GM12878 (cell line): ENCODE measurements at regions not wholly inside any gene's neighbourhood (a gene's known extent, or its start where the extent isn't known, plus 50 kb on each side); places are given as distances from the start of the nearest gene placed in this dataset.

Experiments
- ATAC-seq: fragments of 200-7000 bp; cut with Tn5 transposase; 3 replicates; pipeline ENCODE4 v1.9.1; 2020; ENCODE audit warnings: mild to moderate bottlenecking, moderate library complexity
- BruUV-seq: library from RNA; stranded (reverse); fragments of 400-500 nt; replicated peaks from 2 replicates; lab custom pipeline; 2021; lab: Mats Ljungman, UMichigan
- CTCF ChIA-PET: fragments of 300-600 bp; sonication (Branson Sonifier 250); formaldehyde crosslinking; extraction: SDS; loops from one replicate; lab custom pipeline; 2021; ENCODE audit warnings: inconsistent platforms; lab: Yijun Ruan, JAX
- POLR2A ChIA-PET: fragments of 350-600 bp; formaldehyde crosslinking; extraction: SDS; loops from one replicate; lab custom pipeline; 2021; ENCODE audit warnings: inconsistent platforms; lab: Charles Lee
- RAD21 ChIA-PET: fragments of 300-600 bp; sonication (Branson Sonifier 250); formaldehyde crosslinking; loops from one replicate; lab custom pipeline; 2023; ENCODE audit warnings: antibody characterized with exemption; ENCODE audit not compliant: unreplicated experiment; lab: Charles Lee
- SMC1A ChIA-PET: fragments of 300-600 bp; sonication (Branson Sonifier 250); formaldehyde crosslinking; loops from one replicate; lab custom pipeline; 2023; ENCODE audit not compliant: unreplicated experiment, uncharacterized antibody; lab: Charles Lee
- DNase-seq: peaks from one replicate; pipeline ENCODE4 v3.0.0-alpha.2; 2011; ENCODE audit warnings: low read depth, low spot score
- FAIRE-seq: peaks from 3 replicates; lab custom pipeline; 2011; peaks lifted over from hg19 to GRCh38; lab: Jason Lieb, UNC
- H2AFZ ChIP-seq: 2 replicates; pipeline ENCODE4 v1.6.0; 2011; ENCODE audit warnings: low read depth, low read length, control low read depth; ENCODE audit not compliant: control insufficient read depth
- H3K27ac ChIP-seq: 2 replicates; pipeline ENCODE4 v1.5.1; 2011; ENCODE audit warnings: control low read depth; ENCODE audit not compliant: control insufficient read depth, insufficient read depth
- H3K27me3 ChIP-seq, 2 experiments: replicated peaks in 1 of 2; 2 replicates each; pipeline versions ENCODE4 v1.6.0 to v1.6.1; 2011; ENCODE audit warnings: low read length in 1 of 2; ENCODE audit not compliant: control insufficient read depth in 2 of 2, insufficient read depth in 2 of 2
- H3K36me3 ChIP-seq, 2 experiments: 2 replicates each; pipeline ENCODE4 v1.5.1; 2011; ENCODE audit warnings: low read length in 1 of 2; ENCODE audit not compliant: control insufficient read depth in 2 of 2, insufficient read depth in 2 of 2
- H3K4me1 ChIP-seq: 2 replicates; pipeline ENCODE4 v1.6.1; 2011; ENCODE audit warnings: mild to moderate bottlenecking, low read length, moderate library complexity, mixed read lengths; ENCODE audit not compliant: control insufficient read depth, insufficient read depth
- H3K4me2 ChIP-seq: 2 replicates; pipeline ENCODE4 v1.6.0; 2011; ENCODE audit warnings: control low read depth; ENCODE audit not compliant: control insufficient read depth, insufficient read depth
- H3K4me3 ChIP-seq: fragments of 200-600 bp; sonication (generic); 2 replicates; pipeline ENCODE4 v1.5.1; 2016
- H3K79me2 ChIP-seq: 2 replicates; pipeline ENCODE4 v1.6.0; 2011; ENCODE audit warnings: low read length; ENCODE audit not compliant: control insufficient read depth, insufficient read depth
- H3K9ac ChIP-seq: 2 replicates; pipeline ENCODE4 v1.8.0; 2011; ENCODE audit warnings: low read length, control low read depth, mixed read lengths; ENCODE audit not compliant: control insufficient read depth, insufficient read depth
- H3K9me3 ChIP-seq: replicated peaks from 3 replicates; pipeline ENCODE4 v1.5.1; 2011; ENCODE audit warnings: mild to moderate bottlenecking, low read length; ENCODE audit not compliant: control insufficient read depth, insufficient read depth
- H4K20me1 ChIP-seq: 2 replicates; pipeline ENCODE4 v1.6.0; 2011; ENCODE audit not compliant: control insufficient read depth, insufficient read depth
- EGR1 ChIP-seq, 2 experiments: IDR thresholded peaks; 1 replicate in 1 of 2; 2 replicates in 1 of 2; pipeline ENCODE4 v1.6.1; 2011 to 2012; ENCODE audit warnings: low read depth in 2 of 2, low read length in 2 of 2, borderline replicate concordance in 1 of 2, mild to moderate bottlenecking in 1 of 2, moderate library complexity in 1 of 2
- EP300 ChIP-seq, 2 experiments: fragments of 150-350 bp in 1 of 2; IDR thresholded peaks; 2 replicates each; pipeline ENCODE4 v1.6.1; 2011 to 2012; ENCODE audit warnings: low read depth in 2 of 2, low read length in 2 of 2, borderline replicate concordance in 1 of 2, improper control_type of control experiment in 1 of 2, inconsistent platforms in 1 of 2; ENCODE audit not compliant: control insufficient read depth in 1 of 2
- FOXM1 ChIP-seq: IDR thresholded peaks from 2 replicates; pipeline ENCODE4 v1.6.1; 2012; ENCODE audit warnings: low read depth, mild to moderate bottlenecking, inconsistent platforms, low read length, moderate library complexity
- NFIC ChIP-seq: IDR thresholded peaks from 2 replicates; pipeline ENCODE4 v1.6.1; 2012; ENCODE audit warnings: low read depth, mild to moderate bottlenecking, inconsistent platforms, low read length, moderate library complexity
- NFYB ChIP-seq: IDR thresholded peaks from 2 replicates; pipeline ENCODE4 v1.6.1; 2011; ENCODE audit warnings: low read depth, mild to moderate bottlenecking, low read length, improper control_type of control experiment, moderate library complexity; ENCODE audit not compliant: insufficient read depth
- PAX8 ChIP-seq: fragments of 450-650 bp; IDR thresholded peaks from 2 replicates; pipeline ENCODE4 v1.6.1; 2017; ENCODE audit warnings: mild to moderate bottlenecking, moderate library complexity
- POLR2AphosphoS2 ChIP-seq: IDR thresholded peaks from 2 replicates; pipeline ENCODE4 v1.6.1; 2011; ENCODE audit warnings: low read depth, mild to moderate bottlenecking, low read length, improper control_type of control experiment, moderate library complexity
- RUNX3 ChIP-seq: IDR thresholded peaks from 2 replicates; pipeline ENCODE4 v1.6.1; 2012; ENCODE audit warnings: low read length, inconsistent platforms
- YY1 ChIP-seq: IDR thresholded peaks from 2 replicates; pipeline ENCODE4 v1.6.1; 2011; ENCODE audit warnings: low read depth, mild to moderate bottlenecking, low read length
- ZBED1 ChIP-seq: IDR thresholded peaks from 2 replicates; pipeline ENCODE4 v1.6.1; 2016; ENCODE audit warnings: borderline replicate concordance
- ZZZ3 ChIP-seq: IDR thresholded peaks from 2 replicates; pipeline ENCODE4 v1.6.1; 2011; ENCODE audit warnings: low read depth; ENCODE audit not compliant: control insufficient read depth, insufficient read length
- WGBS: methylation state at CpG from one replicate; pipeline ENCODE4 v1.1.6; 2016; ENCODE audit warnings: low lambda C conversion rate; ENCODE audit not compliant: insufficient replicate concordance, insufficient coverage; ENCODE audit errors: missing lambda C conversion rate; 5-methylcytosine and 5-hydroxymethylcytosine counted together
- in situ Hi-C: fragments of 300-500 bp; cut with MboI; formaldehyde crosslinking; loops from 9 replicates; pipeline ENCODE4 v1.14.3; 2018; ENCODE audit warnings: mixed read lengths
- intact Hi-C: fragments of 100-400 bp; cut with micrococcal nuclease; formaldehyde crosslinking; loops from one replicate; pipeline ENCODE4 v1.14.2; 2022; ENCODE audit not compliant: unreplicated experiment

DNA sequence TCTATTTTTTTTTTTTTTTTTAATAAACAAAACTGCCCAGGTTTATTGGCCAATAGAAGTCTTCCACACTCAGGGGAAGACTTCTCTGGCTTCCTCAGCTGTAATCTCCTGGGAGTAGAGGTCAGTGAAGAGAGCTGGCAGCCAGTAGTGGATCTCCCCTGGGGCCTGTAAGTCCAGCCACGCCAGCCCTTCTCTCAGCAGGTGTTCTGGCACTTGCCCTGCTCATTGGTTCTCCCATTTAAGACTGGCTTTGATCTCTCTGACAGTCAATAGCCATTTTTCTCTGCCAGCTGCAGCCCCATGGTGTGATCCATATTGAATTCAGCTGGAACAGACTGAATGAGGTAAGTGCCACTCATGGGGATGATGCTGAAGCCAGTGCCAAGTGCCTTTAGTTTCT is 170.6 kb upstream of the SPHKAP start:
- ChIA-PET SMC1A (interaction anchor here (0.7 kb wide), 1 partner anchor 95 kb away, joined by 3 read pairs; no protein-coding TSS in a partner anchor), CTCF (no interaction called here), POLR2A (no interaction called here), RAD21 (no interaction called here)
- intact Hi-C loops: no loop called here
- Histone ChIP-seq H3K9me3 (no peaks in the 10 kb centered on the region), H3K27me3 (no peaks in the 10 kb centered on the region), H3K4me1 (no peaks in the 10 kb centered on the region), H3K4me3 (no peak overlapping the region), H3K79me2 (no peaks in the 10 kb centered on the region), H4K20me1 (no peaks in the 10 kb centered on the region), H3K4me2 (no peak overlapping the region), H3K27ac (no peak overlapping the region), H3K36me3 (no peaks in the 10 kb centered on the region), H2AFZ (no peak overlapping the region), H3K9ac (no peak overlapping the region)
- ATAC-seq: no peak
- 0% methylated on average over 1 of the region's 1 CpG for WGBS
- BruUV-seq: no TSS peak
- DNase-seq: no peak
- in situ Hi-C loops: no loop called here
- TF ChIP-seq PAX8 (no peak), NFYB (no peak), FOXM1 (no peak), RUNX3 (no peak), EGR1 (IDR thresholded peaks at IDR 0.05; ENCODE audit: borderline replicate concordance in 1 of 2, low read depth in 2 of 2, low read length in 2 of 2) (no peak), NFIC (no peak), YY1 (no peak), ZBED1 (no peak)
- FAIRE-seq: no peak

DNA sequence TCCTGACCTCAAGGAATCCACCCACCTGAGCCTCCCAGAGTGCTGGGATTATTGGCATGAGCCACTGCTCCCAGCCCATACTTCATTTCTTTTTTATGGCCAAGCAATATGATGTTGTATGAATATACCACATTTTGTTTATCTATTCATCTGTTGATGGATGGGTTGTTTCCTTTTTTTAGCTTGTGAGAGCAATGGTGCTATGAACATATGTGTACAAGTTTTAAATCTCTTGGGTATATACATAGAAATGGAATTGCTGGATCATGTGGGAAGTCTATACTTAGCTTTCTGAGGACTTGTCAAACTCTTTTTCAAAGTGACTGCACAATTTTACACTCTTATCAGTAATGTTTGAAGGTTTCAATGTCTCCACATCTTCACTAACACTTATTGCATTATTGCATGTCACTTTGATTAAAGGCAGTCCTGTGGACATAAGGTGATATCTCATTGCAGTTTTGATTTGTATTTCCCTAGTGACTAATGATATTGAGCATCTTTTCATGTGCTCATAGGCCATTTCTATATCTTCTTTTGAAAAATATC is 167.1 kb upstream of the SPHKAP start:
- Histone ChIP-seq H3K4me2 (no peak overlapping the region), H3K4me1 (no peaks in the 10 kb centered on the region), H3K36me3 (no peaks in the 10 kb centered on the region), H3K9me3 (no peaks in the 10 kb centered on the region), H4K20me1 (no peaks in the 10 kb centered on the region), H3K27me3 (no peaks in the 10 kb centered on the region), H3K79me2 (no peaks in the 10 kb centered on the region), H2AFZ (no peak overlapping the region), H3K9ac (no peak overlapping the region), H3K4me3 (no peak overlapping the region), H3K27ac (no peak overlapping the region)
- ChIA-PET RAD21 (interaction anchor here (0.6 kb wide), 1 partner anchor 378 kb away, joined by 3 read pairs; no protein-coding TSS in a partner anchor), SMC1A (no interaction called here), CTCF (no interaction called here), POLR2A (no interaction called here)
- no peak for FAIRE-seq
- TF ChIP-seq POLR2AphosphoS2 (no peak), EP300 (IDR thresholded peaks at IDR 0.05; ENCODE audit: borderline replicate concordance in 1 of 2, control insufficient read depth in 1 of 2, low read depth in 2 of 2, low read length in 2 of 2) (no peak), ZZZ3 (no peak)
- ATAC-seq: no peak
- intact Hi-C loops: no loop called here
- in situ Hi-C loops: no loop called here
- DNase-seq: no peak
- no TSS peak for BruUV-seq
